ENCODE measurements at regions not wholly inside any gene's neighbourhood (a gene's known extent, or its start where the extent isn't known, plus 50 kb on each side); places are given as distances from the start of the nearest gene placed in this dataset.

- TF ChIP-seq, protein P1, sequence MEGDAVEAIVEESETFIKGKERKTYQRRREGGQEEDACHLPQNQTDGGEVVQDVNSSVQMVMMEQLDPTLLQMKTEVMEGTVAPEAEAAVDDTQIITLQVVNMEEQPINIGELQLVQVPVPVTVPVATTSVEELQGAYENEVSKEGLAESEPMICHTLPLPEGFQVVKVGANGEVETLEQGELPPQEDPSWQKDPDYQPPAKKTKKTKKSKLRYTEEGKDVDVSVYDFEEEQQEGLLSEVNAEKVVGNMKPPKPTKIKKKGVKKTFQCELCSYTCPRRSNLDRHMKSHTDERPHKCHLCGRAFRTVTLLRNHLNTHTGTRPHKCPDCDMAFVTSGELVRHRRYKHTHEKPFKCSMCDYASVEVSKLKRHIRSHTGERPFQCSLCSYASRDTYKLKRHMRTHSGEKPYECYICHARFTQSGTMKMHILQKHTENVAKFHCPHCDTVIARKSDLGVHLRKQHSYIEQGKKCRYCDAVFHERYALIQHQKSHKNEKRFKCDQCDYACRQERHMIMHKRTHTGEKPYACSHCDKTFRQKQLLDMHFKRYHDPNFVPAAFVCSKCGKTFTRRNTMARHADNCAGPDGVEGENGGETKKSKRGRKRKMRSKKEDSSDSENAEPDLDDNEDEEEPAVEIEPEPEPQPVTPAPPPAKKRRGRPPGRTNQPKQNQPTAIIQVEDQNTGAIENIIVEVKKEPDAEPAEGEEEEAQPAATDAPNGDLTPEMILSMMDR (IDR thresholded peaks at IDR 0.05): no peak
- no peak for TF ChIP-seq POLR2A (IDR thresholded peaks at IDR 0.05)
Observed at GRCh38 chr9:11471321-11471720, 858.5 kb upstream of the PTPRD start.
